PC-9 (cell line): ENCODE measurements at regions not wholly inside any gene's neighbourhood (a gene's known extent, or its start where the extent isn't known, plus 50 kb on each side); places are given as distances from the start of the nearest gene placed in this dataset.

Source experiments
- EZH2 ChIP-seq: fragments of 200-600 bp; sonication (generic); IDR thresholded peaks from 2 replicates; pipeline ENCODE4 v1.8.0; 2017; ENCODE audit warnings: antibody characterized with exemption, low read depth
- TF ChIP-seq, protein P1 (sequence below): fragments of 200-600 bp; sonication (generic); conservative IDR thresholded peaks from 2 replicates; pipeline ENCODE4 v1.6.1; 2017; ENCODE audit warnings: mixed run types, antibody characterized with exemption, mild to moderate bottlenecking, moderate library complexity

DNA sequence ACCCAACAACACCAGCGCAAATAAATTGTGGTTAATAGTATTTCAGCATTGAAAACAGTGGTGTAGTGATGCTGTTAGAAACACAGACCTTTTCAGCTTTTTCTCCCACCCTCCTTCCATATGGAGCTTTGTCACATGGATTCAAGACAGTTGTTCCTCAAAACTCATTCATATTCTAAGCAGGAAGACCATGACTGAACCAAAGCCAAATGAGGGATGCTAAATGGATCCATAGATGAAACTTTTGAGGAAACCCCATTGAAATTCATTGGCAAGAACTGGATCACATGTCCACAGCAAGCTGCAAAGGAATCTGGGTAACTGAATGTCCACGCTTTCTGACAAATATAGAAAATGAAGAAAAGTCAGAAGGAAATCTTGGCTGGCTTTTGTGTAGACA, 615.1 kb upstream of the NETO1 start:
- TF ChIP-seq, protein P1, sequence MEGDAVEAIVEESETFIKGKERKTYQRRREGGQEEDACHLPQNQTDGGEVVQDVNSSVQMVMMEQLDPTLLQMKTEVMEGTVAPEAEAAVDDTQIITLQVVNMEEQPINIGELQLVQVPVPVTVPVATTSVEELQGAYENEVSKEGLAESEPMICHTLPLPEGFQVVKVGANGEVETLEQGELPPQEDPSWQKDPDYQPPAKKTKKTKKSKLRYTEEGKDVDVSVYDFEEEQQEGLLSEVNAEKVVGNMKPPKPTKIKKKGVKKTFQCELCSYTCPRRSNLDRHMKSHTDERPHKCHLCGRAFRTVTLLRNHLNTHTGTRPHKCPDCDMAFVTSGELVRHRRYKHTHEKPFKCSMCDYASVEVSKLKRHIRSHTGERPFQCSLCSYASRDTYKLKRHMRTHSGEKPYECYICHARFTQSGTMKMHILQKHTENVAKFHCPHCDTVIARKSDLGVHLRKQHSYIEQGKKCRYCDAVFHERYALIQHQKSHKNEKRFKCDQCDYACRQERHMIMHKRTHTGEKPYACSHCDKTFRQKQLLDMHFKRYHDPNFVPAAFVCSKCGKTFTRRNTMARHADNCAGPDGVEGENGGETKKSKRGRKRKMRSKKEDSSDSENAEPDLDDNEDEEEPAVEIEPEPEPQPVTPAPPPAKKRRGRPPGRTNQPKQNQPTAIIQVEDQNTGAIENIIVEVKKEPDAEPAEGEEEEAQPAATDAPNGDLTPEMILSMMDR, result no peak
- TF ChIP-seq EZH2, result no peak
